ENCODE measurements at regions not wholly inside any gene's neighbourhood (a gene's known extent, or its start where the extent isn't known, plus 50 kb on each side); places are given as distances from the start of the nearest gene placed in this dataset.
"Not testable (repeated sequence)": the region's sequence is repeated elsewhere in the genome, so short reads cannot be mapped to it uniquely, and the experiment has no call there.

DNA sequence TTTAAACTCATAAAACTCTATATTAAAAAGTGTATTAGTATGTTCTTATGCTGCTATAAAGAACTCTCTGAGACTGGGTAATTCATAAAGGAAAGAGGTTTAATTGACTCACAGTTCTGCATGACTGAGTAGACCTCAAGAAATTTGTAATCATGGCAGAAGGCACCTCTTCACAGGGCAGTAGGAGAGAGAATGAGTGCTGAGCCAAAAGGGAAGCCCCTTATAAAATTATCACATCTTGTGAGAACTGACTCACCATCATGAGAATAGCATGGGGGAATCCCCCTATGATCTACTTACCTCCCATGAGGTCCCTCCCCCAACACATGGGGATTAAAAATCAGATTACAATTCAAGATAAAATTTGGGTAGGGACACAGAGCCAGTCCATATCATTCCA lies 463.2 kb downstream of the KLHL13 start:
- DNase-seq = no peak

- DNase-seq = no peak
Observed at GRCh38 chrX:117645639-117646038, 471.0 kb downstream of the KLHL13 start.

DNA sequence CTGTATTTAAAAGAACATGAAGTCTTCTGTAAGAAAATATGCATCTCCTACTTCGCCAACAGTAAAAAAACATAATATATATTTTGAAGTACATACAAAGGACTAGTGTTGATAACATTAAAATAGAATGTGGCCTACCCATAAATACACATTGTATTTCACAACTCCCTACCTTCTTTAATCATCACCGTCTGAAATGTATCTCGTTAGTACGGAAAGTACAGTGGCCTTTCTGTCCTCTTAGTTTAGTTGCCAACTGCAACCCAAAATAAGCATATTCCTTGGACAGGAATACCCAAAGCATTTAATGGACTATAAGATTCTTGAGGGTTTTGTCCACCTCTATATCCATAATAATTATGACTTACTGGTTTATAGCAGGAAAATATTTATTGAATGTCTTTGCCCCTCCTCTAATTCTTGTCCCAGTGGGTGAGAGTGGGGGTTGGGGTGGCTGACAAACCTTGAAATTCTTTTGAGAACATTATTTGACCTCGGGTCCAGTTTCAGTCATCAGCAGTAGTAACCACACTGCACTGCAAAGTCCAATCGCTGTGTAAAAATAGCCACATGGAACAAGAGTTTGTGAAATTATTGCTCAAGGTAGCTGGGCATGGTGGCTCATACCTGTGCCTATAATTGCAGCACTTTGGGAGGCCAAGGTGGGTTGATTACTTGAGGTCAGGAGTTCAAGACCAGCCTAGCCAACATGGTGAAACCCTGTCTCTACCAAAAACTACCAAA lies 474.5 kb downstream of the KLHL13 start:
- DNase-seq = no peak

DNA sequence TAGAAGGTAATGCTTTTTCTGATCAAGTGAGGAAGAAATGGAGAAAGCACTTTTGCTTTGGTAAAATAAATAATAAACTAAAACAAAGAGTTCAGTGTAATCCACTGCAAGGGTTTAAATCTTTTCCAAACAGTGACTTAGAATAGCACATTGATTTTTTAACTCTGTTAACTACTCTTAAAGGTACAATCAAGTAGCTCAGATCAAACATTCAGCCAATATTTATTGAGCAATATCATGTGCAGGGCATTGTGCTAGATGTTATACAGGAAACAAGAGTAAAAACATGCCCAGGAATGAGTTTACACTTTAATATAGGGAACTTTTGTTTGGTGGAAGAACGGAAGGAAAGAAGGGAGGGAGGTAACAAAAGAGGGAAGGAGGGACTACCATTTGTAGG lies 479.8 kb downstream of the KLHL13 start:
- DNase-seq = no peak

DNA sequence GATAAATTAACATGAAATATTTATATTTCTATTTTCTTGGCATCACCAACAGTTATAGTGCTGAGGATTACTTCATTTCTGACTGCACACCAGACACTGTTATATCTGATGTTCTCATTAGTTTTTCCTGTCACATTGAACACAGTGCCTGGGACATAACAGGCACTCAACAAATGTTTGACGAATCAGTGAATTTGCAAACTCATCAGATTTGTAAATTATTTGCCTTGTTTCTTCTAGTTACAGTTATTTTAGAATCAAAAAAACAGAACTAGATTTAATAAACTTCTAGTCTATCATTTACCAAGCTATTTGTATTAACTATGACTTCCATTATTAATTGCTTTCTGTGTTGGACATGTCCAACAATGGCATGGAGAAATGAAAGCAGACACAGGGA lies 483.3 kb downstream of the KLHL13 start:
- no peak for DNase-seq

DNA sequence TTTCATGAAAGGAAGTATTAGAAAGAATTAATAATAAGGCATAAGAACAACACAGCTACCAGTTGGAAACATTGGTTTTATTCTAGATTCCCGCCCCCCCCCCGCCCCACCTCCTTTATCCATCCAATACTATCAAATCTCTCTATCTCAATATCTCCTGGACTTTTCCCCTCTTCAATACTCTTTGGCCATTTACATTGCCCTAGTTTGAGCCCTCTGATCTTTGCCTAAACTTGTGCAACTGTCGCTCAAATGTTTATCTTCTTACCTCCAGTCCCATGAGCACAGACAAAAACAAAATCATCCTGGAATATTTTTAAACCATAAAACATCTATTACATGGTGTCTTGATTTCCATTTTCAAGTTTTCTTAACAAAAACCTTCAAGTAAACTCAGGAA lies 488.2 kb downstream of the KLHL13 start:
- DNase-seq = no peak

- DNase-seq = no peak
Observed at GRCh38 chrX:117610806-117611205, 505.8 kb downstream of the KLHL13 start.

GRCh38 chrX:117610049-117610448 lies 506.6 kb downstream of the KLHL13 start:
- no peak for DNase-seq

- no peak for DNase-seq
Observed at GRCh38 chrX:117607561-117607960, 509.0 kb downstream of the KLHL13 start.

- not testable (repeated sequence) for DNase-seq
Observed at GRCh38 chrX:117606101-117606500, 510.5 kb downstream of the KLHL13 start.

DNA sequence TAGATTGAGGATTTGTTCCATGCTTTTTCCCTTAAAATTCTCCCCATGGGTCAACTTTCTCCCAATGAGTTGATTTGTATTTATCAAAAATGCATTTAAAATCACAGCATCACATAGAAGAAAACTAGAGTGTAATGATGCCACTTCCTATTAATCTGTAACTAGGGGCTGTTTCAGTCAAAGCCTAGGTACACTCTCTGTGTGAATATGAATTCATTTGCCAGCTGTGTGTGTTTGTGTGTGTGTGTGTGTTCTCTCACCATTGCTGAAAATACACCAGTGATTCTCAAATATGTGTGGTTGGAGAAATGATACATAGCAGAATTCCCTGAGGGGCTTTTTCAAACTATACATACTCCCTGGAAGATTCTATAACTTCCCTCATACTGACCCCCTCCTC lies 546.5 kb downstream of the KLHL13 start:
- no peak for DNase-seq

GRCh38 chrX:117568238-117568637 lies 548.4 kb downstream of the KLHL13 start:
- DNase-seq = no peak

GRCh38 chrX:117543885-117544284 lies 572.7 kb downstream of the KLHL13 start:
- no peak for DNase-seq

GRCh38 chrX:117539090-117539418 lies 577.6 kb downstream of the KLHL13 start:
- DNase-seq = no peak

- DNase-seq = peak in 2 of 3 experiments; percentile 30 to 77
Observed at GRCh38 chrX:117538178-117539089, 578.2 kb downstream of the KLHL13 start.

DNA sequence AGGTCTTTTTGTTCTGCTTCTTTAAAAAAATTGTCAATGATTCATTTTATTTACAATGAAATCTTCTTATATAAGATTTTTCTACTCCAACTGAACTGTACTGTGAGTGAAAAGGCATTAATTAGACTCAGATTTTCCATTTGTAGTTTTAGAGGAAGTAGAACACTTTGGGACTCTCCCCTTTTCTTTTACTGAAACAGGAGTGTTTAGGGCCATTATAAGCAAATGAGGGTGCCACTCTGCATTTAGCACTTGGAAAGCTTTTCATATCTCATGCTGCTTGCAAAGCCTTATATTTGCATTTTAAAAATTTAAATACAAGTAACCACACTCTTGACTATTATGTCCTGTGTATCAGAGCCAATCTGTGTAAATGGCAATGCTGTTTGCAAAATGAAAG lies 584.3 kb downstream of the KLHL13 start:
- DNase-seq = no peak

GRCh38 chrX:117522725-117523700 lies 593.6 kb downstream of the KLHL13 start:
- DNase-seq = no peak

DNA sequence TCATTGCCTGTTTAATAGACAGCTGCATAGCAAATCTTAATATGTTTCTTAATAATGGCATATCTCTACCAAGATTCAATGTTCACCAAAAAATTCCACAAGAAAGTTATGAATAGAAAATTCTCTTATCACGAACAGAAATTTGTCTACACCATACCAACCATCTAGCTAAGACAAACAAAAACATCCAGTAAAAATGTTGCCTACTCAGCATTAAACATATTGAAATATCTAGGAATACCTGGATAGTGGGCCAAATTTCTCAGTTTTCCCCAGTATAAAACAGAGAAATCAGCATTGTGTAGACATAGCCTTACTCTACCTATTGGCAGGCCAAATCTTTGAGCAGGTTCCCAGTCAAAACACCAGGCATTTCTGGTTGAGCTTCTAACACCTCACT lies 598.6 kb downstream of the KLHL13 start:
- DNase-seq = no peak

DNA sequence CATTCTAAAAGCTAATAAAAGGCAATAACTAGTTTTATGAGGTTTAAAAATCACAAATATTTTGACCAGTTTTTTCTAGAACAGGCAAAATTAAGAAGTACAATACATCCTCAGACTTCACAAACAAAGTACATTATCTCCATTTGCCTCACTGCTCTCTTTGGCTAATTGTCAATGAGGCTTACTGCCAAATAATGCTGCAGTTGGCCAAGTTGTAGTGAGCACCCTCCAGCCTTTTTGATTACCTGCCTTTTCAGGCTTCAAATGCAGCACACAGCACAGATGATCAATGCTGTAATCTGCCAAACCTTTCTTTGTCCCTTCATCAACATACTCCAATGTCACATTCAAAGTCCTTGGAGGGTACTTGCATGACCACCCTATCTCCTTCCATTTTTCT lies 605.2 kb downstream of the KLHL13 start:
- no peak for DNase-seq

- DNase-seq = peak in 1 of 3 experiments; percentile 58
Observed at GRCh38 chrX:117510453-117510852, 606.2 kb downstream of the KLHL13 start.

DNA sequence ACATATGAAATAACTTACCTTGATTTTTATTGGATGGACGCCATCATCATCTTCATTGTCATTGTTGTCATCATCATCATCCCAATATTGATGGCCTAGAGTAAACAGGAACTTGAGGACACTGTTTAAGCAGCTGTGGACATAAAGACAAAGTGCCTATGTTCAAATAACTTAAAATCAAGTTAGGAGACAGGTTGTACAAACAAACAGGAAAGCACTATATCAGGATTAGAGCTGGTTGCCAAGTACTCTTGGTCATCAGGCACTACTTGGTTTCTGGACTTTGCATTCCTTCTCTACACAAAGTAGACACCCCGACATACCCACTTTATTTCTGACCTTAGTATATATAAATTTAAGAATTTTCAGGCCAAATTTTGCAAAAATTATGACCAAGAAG lies 608.6 kb downstream of the KLHL13 start:
- peak in 1 of 3 experiments; percentile 31 for DNase-seq

GRCh38 chrX:117487421-117487820 lies 629.2 kb downstream of the KLHL13 start:
- DNase-seq = no peak

- no peak for DNase-seq
Observed at GRCh38 chrX:117483950-117484349, 632.7 kb downstream of the KLHL13 start.
